CD4-positive, alpha-beta T cell treated with Interleukin-21 for 1 hour (primary cell): ENCODE measurements at regions not wholly inside any gene's neighbourhood (a gene's known extent, or its start where the extent isn't known, plus 50 kb on each side); places are given as distances from the start of the nearest gene placed in this dataset.
"Not testable (repeated sequence)": the region's sequence is repeated elsewhere in the genome, so short reads cannot be mapped to it uniquely, and the experiment has no call there.

Experiments used
- DNase-seq: peaks from one replicate; pipeline ENCODE4 v3.0.0-alpha.2; 2020

DNA sequence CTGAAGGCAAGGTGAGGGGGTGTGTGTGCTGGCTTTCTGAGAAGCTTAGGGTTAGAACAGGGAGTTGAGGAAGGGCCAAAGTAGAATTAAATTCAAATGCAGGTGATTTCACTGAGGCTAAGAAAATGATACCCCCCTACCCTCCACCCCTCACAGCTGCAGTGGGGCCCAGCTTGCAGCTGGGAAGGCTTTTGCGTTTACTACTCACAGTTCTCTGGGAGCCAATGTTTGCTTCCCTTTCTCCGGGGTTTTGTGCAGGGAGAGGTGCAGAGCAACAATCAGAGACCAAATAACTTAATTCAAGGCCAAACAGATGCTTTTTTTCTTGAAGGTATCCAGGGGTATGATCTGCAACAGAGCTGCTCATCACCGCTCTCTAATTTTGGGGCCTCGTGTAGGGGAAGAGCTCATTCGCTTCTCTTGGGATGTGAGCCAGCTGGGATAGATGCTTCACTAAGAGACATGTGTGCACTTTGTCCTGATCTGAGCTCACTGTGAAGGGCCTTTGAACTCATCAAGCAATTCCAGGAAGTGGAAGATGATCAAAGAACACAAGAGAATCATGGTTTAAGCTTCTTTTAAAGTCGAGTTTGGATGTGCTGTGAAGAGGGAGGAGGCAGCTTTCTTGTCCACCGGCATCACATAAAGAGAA, 122.7 kb upstream of the C1GALT1C1 start:
- no peak for DNase-seq

DNA sequence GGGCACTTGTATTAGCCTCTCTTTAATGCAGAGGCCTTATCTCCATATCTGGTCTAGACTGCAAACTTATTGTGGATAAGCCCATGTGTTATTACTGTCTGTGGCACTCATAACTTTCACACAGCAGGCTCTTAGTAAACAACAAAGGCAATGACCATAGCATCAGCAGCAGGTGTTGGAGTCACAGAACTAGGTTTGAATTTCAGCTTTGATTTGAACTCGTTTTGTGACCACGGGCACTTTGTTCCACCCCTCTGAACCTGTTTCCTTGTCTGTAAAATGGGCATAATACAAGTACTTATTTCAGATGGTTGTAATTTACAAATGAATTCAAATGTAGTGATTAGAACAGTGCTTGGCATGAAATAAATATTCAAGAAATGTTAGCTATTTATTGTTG, 121.8 kb upstream of the C1GALT1C1 start:
- DNase-seq = no peak

DNA sequence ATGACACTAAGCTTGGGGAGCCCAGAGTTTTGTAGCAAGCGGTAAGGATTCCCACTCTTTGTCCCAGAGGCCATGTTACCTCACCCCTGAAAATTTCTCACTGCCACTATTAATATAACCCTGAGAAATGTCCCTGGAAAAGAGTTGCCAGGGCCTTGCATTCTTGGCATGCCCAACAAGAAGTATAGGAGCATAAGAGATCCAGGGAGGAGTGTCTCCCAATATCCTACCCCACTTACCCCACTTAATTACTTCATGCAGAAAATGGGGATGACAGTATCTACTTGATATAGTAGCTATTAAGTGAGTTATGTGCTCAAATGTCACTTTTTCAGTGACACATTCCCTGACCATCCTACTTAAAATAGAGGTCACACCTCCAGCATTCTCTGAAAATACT, 120.5 kb upstream of the C1GALT1C1 start:
- DNase-seq = no peak

DNA sequence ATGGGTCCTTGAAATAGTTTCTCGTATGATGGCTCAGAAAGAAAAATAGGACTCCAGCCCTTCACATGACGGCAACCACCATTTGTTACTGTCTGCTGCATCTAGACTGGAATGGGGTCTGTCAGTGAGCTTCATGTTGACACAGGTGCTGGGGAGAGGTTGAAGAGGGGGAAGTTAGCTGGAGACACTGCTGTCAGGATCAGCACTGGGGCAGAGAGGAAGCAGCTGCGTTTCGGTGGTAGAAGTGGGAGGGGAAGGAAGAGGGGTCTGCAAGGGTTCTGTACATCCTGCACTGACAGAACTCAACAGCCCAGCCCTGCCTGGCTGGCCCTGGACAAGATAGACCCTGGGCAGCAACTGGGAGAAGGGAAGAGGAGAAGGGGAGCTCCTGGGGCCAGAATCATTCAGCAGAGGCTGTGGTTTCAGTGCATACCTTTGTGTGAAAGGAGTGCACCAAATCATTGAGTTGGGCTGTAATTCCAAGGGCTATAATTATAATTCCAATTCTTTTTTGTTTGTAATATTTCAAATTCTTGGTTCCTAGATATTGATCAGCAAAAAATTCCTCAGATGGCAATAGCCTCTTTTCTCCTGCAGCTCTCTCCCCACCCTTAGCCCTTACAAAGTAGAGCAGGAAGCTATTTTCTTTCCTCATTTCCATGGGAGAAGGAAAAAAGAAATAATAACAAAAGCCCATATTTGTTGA, 119.4 kb upstream of the C1GALT1C1 start:
- DNase-seq = no peak

DNA sequence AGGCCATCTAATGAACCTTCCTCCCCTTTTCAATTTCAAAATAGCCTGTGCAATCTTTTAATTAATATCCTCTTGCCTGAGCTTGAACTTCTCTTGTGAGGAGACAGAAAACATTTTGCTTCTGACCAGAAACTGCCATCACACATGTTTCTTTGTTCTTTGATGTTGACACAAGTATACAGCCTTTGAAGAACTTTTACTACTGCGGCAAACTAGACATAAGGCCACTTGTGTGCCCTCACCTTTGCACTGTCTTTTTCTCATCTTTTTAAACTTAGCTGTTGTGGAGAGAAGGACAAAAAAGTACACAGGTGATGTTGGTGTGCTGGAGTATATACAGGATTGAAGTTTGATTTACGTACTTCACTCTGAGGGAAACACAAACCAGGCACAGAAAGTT, 116.3 kb upstream of the C1GALT1C1 start:
- DNase-seq = no peak

DNA sequence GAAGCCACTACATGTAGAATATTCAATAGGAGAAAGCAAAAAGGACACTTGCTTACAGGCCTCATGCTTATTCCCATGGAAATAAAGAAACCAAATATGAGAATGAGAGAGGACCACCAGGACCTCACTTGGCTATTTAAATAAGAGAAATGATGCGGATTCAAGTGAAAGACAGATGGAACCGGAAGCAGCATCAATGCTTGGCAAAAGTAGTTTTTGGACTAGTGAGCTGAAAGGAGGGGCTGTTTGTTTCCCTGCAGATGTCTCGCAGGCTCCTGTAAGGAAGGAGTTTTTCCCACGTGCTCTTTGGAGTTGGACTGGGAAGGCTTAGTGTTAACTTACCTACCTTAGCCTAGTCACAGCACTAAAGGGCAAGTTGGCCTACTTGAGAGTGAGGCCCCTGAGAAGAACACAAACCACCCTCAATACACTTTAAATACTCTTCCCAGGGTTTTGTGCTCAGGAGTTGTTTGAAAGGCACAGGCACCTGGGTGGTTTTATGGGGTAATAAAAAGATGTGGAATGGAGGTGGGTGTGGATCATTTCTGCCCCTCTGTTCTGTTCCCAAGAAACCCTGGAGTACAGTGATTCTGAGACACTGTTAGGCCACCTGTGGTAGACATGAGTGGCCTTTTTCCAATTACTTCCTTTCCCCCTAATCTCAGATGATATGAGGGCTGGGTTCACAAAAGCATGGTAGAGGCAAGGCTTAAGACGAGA, 113.3 kb upstream of the C1GALT1C1 start:
- DNase-seq = no peak

DNA sequence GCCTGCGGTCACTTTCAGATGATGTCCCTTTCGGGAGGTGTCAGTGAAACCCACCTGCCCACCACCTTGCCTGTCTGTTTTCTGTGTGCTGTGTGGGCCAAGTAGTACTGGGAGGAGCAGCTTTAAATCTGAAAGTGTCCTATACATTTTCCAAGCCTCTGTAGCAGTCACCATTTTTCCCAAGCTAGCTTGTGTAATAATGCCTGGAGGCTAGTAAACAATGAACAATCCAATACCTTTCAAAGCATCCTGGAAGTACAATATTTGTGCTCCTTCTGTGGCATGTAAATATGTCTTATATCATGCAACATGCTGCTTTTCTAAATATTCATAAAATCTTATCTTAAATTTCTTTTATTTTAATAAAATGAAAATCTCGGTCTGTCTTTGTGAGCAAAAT, 111.6 kb upstream of the C1GALT1C1 start:
- DNase-seq = no peak

DNA sequence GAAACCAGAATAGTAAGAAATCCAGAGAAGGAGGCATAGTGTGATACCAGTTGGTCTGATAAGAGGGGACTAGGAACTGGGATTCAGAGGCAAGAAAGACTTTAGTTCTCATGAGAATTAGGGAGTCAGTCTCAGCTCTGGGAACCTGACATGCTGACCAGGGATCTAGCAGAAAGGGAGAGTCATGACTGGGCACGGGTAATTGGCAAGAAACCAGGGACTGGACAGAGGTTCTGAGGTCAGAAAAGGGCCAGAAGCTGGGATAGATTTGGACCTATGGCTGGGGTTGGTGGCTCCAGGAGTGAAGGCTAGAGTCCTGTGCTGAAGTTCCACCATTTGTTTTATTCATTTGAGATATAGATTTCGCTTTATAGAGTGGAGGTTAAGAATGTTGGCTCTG, 110.2 kb upstream of the C1GALT1C1 start:
- no peak for DNase-seq

DNA sequence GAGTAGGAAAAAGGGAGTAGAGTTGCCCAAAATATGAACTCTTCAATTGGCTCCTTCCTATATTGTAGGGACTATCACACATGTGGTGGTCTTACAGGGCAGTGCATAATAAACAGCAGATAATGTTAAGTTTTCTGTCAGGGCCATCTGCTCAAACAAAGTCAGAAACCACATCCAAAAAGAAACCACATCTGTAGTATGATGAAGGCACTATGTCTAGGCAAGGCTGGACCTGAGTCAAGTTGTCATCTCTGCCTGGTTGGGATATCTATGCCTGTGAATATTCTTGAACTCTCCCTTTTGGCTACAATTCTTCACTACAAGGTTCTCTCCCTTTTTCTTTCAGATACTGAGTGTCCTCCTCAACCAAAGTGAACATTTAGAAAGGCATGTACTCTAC, 109.4 kb upstream of the C1GALT1C1 start:
- no peak for DNase-seq

DNA sequence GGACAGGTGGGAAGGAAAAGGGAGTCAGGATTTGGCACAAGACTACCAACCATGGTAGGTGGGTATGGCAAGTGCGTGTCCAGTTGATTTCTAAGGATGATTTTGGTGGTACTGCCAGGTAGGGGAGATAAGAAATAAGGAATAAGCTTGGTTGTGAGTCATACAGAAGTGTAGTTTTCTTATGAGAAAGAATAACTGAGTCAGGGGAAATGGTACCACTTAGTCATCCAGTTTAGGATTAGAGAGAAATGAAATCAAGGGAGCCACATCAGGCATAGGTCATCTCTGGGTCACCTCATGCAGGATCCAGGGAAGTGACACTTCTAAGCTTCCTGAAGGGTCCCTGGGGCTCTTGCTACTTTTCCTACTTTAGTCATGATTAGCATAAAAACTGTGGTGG, 107.1 kb upstream of the C1GALT1C1 start:
- DNase-seq = no peak

DNA sequence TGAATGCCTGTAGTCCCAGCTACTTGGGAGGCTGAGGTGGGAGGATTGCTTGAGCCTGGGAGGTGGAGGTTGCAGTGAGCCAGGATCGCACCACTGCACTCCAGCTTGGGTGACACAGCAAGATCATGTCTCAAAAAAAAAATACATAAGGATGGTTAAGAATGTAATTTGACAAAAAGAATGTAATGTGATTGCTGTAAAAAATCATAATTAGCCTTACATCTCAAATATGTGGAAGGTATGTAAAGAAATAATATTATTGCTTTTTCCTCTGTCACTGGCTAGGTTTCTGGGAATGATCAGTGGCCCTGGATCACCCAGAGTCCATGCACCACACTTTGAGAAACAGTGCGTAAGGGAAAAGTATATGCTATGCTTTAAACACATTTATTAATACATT, 106.1 kb upstream of the C1GALT1C1 start:
- DNase-seq = no peak

DNA sequence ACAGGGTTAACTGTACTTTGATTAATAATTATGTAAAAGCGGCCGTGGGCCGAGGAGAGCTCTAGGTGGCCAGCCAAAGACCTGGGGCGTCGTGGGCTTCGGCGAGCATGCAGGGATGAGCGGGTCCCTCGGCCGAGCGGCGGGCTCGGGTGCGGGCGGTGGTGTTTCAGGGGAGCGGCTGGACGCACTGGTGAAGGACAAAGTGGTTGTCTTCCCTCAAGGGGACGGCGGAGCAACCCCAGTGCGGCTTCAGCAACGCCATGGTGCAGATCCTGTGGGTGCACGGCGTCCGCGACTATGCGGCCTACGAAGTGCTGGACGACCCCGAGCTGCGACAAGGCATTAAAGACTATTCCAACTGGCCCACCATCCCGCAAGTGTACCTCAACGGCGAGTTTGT, 103.0 kb upstream of the C1GALT1C1 start:
- DNase-seq = no peak

DNA sequence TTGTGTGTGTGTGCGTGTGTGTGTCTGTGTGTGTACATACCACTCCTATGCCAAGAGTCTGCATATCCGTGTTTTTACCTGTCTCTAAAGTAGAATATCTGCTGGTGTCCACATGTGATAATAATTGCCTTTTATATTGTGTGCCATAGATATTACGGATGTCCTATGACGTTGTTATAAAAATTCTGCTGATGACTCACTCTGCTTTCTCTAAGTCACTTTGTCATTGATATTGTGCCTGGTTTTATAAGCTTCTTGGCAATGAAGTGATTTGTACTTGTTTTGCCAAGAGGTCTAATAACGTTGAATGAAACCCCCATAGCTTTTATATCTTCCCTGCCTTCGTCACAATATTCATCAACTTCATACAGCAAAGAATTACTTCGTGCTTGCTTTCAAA, 102.6 kb upstream of the C1GALT1C1 start:
- no peak for DNase-seq

DNA sequence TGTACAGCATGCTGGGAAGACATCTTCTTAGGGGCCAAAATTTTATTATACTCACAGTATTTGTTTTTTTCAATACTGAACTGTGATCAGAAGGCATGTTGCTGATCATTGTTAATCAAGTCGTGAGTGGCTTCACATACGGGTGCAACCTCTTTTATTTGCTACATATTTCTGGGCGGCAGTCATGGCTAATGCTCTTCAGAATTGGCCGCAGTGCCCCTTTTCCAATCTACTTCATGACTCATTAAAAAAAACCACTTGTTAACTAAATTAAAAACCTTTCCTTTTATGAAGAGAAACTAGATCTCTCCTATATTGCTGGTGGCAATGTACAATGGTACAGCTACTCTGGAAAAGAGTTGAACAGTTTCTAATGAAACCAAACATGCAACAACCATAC, 101.5 kb upstream of the C1GALT1C1 start:
- no peak for DNase-seq

DNA sequence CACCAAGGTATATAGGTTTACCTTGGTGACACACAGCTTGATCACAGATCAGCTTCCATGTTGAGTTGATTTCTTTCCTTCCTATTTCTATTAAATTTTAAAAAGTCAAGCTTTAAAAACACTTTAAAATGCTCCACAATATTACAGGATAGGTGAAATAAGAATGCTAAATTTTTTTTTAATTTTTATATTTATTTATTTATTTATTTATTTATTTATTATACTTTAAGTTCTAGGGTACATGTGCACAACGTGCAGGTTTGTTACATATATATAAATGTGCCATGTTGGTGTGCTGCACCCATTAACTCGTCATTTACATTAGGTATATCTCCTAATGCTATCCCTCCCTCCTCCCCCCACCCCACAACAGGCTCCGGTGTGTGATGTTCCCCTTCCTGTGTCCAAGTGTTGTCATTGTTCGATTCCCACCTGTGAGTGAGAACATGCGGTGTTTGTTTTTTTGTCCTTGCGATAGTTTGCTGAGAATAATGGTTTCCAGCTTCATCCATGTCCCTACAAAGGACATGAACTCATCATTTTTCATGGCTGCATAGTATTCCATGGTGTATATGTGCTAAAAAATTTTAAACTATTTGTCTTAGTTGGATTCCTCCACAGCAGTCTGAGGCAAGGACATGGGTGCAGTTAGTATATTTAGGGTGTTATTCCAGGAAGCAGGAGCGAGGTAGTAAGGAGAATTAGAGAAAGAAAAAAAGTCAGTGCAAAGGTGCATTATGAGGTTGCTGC, 99.8 kb upstream of the C1GALT1C1 start:
- DNase-seq = not testable (repeated sequence)

DNA sequence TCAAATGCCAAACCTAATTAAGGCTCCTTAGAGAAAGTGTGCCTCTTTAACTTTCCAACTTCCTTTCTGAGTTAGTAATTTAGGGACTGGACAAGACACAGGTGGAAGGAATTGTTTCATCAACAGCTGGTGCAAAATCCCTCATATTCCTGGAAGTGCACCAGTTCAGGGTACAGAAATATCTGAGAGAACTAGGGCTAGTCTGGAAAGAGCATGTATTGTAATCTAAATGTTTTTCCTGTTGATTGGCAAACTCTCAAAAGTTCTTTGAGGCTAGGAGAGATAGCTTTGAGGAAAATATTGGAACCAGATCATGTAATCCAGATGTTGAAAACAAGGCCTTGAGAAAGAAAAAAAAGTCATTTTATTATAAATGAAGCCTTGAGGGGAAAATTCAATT, 98.1 kb upstream of the C1GALT1C1 start:
- DNase-seq = no peak

DNA sequence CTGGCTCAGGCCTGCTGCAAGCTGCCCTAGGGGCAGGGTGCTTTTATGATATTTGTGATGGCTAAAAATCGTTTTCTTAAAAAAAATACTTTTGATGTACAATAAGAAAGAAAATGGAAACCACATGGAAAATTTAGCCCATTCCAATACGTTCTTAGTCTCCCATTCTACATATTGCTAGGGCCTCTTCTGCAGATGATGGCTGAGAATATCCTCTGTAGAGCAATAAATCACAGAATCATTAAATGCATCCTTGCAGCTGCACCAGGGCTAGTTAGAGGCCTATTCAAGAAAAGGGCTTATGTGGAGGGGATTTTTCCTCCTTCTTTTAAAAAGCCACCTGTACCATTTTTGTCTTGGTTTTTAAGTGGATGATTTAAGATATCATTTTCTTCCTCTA, 97.6 kb upstream of the C1GALT1C1 start:
- DNase-seq = no peak

DNA sequence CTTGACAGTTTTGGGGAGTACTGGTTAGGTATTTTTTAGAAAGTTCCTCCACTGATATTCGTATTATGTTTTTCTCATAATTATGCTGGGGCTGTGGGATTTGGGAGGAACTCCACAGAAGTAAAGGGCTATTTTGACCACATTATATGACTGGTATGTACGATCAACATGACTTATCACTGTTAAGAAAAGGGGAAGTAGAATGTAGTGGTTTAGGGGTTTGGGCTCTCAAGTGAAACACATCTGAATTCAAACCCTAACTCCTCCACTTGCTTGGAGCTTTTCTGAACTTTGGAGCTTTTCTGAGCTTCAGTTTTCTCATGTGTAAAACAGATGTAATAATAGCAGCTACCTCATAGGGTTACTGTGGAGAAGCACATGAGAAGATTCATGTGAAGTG, 96.4 kb upstream of the C1GALT1C1 start:
- no peak for DNase-seq

DNA sequence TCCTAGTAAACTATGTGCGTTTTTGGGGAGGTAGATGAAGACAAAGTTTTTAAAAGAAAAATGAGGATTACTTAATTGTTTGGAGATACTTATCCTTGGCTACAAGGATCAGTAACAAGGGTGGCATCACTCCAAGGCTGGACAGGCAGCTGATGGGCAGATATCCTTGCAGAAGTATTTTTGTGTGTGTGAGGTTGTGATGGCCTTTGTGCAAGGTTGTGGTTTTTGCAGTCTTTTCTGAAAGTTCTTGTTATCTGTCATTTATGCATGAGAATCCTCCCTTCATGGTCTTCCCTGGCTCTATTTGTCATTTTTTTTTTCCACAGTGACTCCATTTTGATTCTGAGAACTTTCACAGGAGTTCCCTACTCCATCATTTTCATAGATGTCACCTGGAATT, 96.0 kb upstream of the C1GALT1C1 start:
- DNase-seq = no peak

DNA sequence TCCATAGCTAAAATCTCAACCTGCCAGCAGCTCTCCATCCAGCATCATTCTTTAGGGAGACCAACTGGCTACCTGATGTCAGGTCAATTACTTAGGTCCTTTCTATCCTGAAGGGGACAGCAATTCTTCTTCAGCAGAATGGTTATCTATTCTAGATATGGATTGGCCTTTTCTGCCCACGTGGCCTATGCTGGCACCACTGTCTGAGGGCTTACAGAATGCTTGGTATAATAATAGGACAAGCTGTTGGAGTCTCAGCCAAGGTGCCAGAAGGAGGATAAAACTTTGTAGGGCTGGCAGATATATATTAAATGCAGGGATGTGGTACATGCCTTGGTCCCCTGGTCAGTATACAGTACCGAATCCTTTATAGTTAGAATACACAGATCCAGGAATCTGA, 89.8 kb upstream of the C1GALT1C1 start:
- no peak for DNase-seq

DNA sequence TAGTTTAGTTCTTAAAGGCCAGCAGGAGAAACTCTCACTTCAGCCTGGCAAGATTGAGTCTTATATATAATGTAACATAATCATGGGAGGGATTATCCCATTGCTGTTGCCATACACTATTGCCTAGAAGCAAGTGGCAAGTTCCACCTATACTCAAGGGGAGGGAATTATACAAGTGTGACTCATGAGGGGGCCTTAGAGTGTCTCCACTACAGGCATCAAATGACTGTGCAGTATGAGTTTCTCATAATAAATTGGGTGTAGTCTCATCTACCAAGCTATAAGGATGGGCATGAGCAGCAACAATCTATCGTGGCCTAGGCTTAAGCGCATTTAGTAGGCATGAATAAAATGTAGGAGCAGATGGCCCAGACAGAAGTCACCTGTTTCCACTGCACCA, 89.1 kb upstream of the C1GALT1C1 start:
- DNase-seq = no peak

DNA sequence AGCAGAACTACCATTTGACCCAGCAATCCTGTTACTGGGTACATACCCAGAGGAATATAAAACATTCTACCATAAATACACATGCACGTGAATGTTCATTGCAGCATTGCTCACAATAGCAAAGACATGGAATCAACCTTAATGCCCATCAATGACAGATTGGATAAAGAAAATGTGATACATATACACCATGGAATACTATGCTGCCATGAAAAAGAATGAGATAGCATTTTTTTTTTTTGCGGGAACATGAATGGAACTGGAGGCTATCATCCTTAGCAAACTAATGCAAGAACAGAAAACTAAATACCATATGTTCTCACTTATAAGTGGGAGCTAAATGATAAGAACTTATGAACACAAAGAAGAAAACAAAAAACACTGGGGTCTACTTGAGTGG, 72.5 kb upstream of the C1GALT1C1 start:
- DNase-seq = not testable (repeated sequence)

DNA sequence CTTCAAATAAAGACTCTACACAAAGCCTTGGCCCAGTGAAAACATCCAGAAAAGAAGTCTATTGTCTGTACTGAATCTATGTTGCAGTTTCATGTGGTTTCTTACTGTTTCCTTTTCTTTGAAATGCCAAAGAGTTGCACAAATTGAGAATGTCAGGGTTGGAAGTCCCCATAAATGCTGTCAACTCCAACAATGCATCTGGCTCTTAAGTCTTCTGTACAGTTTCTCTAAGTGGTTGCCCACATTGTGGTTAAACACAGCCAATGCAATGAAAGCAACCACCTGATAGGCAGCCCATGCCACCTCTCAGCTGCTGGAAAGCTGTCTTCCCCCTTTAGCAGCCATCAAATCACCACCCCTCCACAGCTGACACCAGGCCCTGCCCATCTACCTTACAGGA, 67.2 kb upstream of the C1GALT1C1 start:
- peak; percentile 55 for DNase-seq

DNA sequence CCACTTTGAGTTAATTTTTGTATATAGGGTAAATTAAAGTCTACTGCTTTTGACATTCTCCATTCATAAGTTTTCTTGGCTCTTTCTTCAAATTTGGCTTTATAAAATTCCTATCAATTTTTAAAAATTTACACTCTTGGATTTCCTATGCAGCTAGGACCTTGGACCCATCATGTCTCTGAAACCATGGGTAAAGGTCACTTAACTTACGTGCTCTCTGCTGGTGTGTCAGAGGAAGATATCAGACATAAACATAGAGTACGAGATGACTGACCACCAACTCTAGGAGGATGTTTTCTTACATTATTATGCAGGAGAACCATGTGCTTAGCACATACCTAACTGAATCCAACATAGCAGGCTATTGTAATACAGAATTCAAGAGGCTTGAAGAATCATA, 62.5 kb upstream of the C1GALT1C1 start:
- DNase-seq = no peak
